ENCODE measurements at regions not wholly inside any gene's neighbourhood (a gene's known extent, or its start where the extent isn't known, plus 50 kb on each side); places are given as distances from the start of the nearest gene placed in this dataset.

DNA sequence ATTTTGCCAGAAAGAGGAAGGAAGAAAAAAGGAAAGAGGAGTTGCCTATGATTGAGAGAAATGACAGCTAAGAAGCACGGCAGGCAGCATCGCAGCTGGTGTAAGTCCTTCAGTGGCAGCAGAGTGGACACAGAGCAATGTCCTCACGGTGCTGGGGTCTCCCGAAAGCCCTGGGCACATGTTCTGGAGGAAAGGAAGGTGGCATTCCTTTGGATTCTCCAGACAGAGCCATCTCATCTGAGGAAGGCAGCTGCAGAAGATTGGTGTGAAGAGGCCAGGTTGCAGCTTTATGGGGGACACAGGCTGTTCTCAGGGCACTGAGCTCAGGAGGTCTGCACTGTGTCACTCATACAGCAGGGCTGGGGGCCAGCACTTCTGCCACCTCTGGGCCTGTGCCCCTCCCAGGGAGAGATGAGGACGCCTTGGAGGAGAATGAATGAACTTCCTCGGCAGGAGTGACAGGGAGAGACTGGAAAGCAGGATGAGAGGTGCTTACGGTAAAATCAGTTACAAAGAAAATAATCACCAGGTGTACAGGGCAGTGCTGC, 252.0 kb upstream of the MYT1L start:
- no TSS peak for BruUV-seq (replicated peaks)
- H3K4me3 ChIP-seq (ENCODE audit: insufficient read depth, low read depth, low read length), result no peak overlapping the region
- H2AK9ac ChIP-seq (replicated peaks; ENCODE audit: low read depth, low read length, poor library complexity), result no peak overlapping the region
- H2AK5ac ChIP-seq (ENCODE audit: low read depth, low read length), result no peak overlapping the region
- dilution Hi-C loops (cut with HindIII; ENCODE audit: low sequenced_read_pairs, unreplicated experiment) (no loop called here), intact Hi-C loops (cut with micrococcal nuclease) (no loop called here), in situ Hi-C loops (cut with MboI; ENCODE audit: low sequenced_read_pairs) (no loop called here)
- no peaks in the 10 kb centered on the region for H3K4me1 ChIP-seq (ENCODE audit: control insufficient read depth, insufficient read depth, low read length)
- H2BK120ac ChIP-seq (ENCODE audit: low read depth, low read length), result no peak overlapping the region
- ChIA-PET CTCF (no interaction called here), POLR2A (ENCODE audit: unreplicated experiment) (no interaction called here)
- TF ChIP-seq FOS (IDR thresholded peaks at IDR 0.05; ENCODE audit: low read depth, low read length) (no peak), MAZ (IDR thresholded peaks at IDR 0.05; ENCODE audit: borderline replicate concordance, low read depth, low read length) (no peak), POLR2A (IDR thresholded peaks at IDR 0.05; ENCODE audit: low read depth, low read length) (no peak), RFX5 (IDR thresholded peaks at IDR 0.05; ENCODE audit: low read depth, low read length) (no peak), MAFK (IDR thresholded peaks at IDR 0.05; ENCODE audit: low read depth, low read length) (no peak), SMC3 (IDR thresholded peaks at IDR 0.05; ENCODE audit: low read depth, low read length) (no peak), NFE2L2 (IDR thresholded peaks at IDR 0.05; ENCODE audit: low read depth, low read length) (no peak), RCOR1 (IDR thresholded peaks at IDR 0.05; ENCODE audit: insufficient replicate concordance, low read length) (no peak)
- TF ChIP-seq, protein P1, sequence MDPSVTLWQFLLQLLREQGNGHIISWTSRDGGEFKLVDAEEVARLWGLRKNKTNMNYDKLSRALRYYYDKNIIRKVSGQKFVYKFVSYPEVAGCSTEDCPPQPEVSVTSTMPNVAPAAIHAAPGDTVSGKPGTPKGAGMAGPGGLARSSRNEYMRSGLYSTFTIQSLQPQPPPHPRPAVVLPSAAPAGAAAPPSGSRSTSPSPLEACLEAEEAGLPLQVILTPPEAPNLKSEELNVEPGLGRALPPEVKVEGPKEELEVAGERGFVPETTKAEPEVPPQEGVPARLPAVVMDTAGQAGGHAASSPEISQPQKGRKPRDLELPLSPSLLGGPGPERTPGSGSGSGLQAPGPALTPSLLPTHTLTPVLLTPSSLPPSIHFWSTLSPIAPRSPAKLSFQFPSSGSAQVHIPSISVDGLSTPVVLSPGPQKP (IDR thresholded peaks at IDR 0.05; ENCODE audit: borderline replicate concordance, low read depth, low read length), result no peak
- no peak overlapping the region for H2BK20ac ChIP-seq (ENCODE audit: low read depth, low read length)
- no peak overlapping the region for H3K23ac ChIP-seq (ENCODE audit: low read depth, low read length)
- peaks cover 22% of the 10 kb centered on the region for H3K9me3 ChIP-seq (ENCODE audit: control insufficient read depth, insufficient read depth, low read length)
- no peak overlapping the region for H2BK15ac ChIP-seq (ENCODE audit: low read depth, low read length)
- no peak overlapping the region for H2BK5ac ChIP-seq (ENCODE audit: low read depth, low read length, poor library complexity, severe bottlenecking)
- ATAC-seq (ENCODE audit: low read depth) (no peak), DNase-seq (no peak)
- H4K5ac ChIP-seq (ENCODE audit: low read depth, low read length), result no peak overlapping the region
- H4K91ac ChIP-seq (ENCODE audit: insufficient read depth, low read depth, low read length), result no peak overlapping the region
- no peaks in the 10 kb centered on the region for H4K20me1 ChIP-seq (ENCODE audit: insufficient read depth, low read length)
- H4K8ac ChIP-seq (ENCODE audit: low read depth in 2 of 2, low read length in 2 of 2), result no peak overlapping the region
- no peak overlapping the region for H3K4ac ChIP-seq (ENCODE audit: low read depth, low read length)
- no peak overlapping the region for H3K27ac ChIP-seq (ENCODE audit: insufficient read depth, low read length)
- H2AFZ ChIP-seq (replicated peaks; ENCODE audit: low read length, poor library complexity), result no peak overlapping the region
- no peaks in the 10 kb centered on the region for H3K36me3 ChIP-seq (ENCODE audit: control insufficient read depth, insufficient read depth, low read length)
- H3K9me1 ChIP-seq (ENCODE audit: insufficient read depth, low read length), result no peaks in the 10 kb centered on the region
- no peak overlapping the region for H3K18ac ChIP-seq (ENCODE audit: low read depth, low read length)
- no peak overlapping the region for H3K9ac ChIP-seq (ENCODE audit: low read depth, low read length)
- H3K14ac ChIP-seq (replicated peaks; ENCODE audit: low read depth, low read length), result no peak overlapping the region
- WGBS, 2 experiments (ENCODE audit: extremely low coverage in 2 of 2, insufficient read length in 1 of 2), result 43% methylated on average over 2 of the region's 7 CpGs; no CpG with 5 or more reads in 1 of the 2 experiments
- H3K56ac ChIP-seq (ENCODE audit: extremely low read depth, insufficient read depth, low read length), result no peak overlapping the region
- H3K27me3 ChIP-seq (ENCODE audit: control insufficient read depth, insufficient read depth, low read length), result no peaks in the 10 kb centered on the region
- H3K79me1 ChIP-seq (ENCODE audit: low read depth in 1 of 2, low read length in 2 of 2), result no peaks in the 10 kb centered on the region
- H3K4me2 ChIP-seq (ENCODE audit: low read depth, low read length), result no peak overlapping the region
